ENCODE measurements at regions not wholly inside any gene's neighbourhood (a gene's known extent, or its start where the extent isn't known, plus 50 kb on each side); places are given as distances from the start of the nearest gene placed in this dataset.

DNA sequence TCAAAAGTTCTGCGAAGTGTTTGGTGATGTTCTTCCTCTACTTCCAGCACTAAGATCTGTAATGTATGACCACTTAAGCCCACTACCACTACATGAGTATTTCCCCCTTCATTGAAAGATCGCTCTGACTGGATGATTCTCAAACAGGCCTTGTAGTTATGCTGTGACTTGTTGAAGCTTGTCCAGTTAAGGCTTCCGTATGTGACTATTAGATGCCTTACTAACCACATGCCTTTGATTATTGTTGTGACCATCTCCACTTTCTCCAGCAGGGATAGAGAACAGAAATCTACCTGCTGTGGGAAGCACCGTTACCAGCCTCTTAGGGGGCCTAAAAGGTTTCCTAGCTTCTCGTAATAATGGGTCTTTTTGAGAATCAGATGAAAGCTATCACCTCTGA lies 81.1 kb downstream of the NOC3L start:
- Histone ChIP-seq H3K9ac (no peak overlapping the region), H2AFZ (ENCODE audit: low read depth) (no peak overlapping the region), H3K27ac (ENCODE audit: low read depth in 2 of 2, low read length in 1 of 2) (no peak overlapping the region), H3K4me3 (ENCODE audit: low read depth in 2 of 2, low read length in 1 of 2) (no peak overlapping the region), H3K79me2 (ENCODE audit: insufficient read depth) (no peaks in the 10 kb centered on the region), H3K27me3 (ENCODE audit: insufficient read depth) (no peaks in the 10 kb centered on the region), H3F3A (replicated peaks; ENCODE audit: insufficient read depth) (no peaks in the 10 kb centered on the region), H3K9me3 (no peaks in the 10 kb centered on the region), H3K4me1 (ENCODE audit: control insufficient read depth in 1 of 2, insufficient read depth in 2 of 2, low read depth in 1 of 2, low read length in 1 of 2) (no peaks in the 10 kb centered on the region; a peak in 1 of 4 replicates), H4K20me1 (ENCODE audit: insufficient read depth) (no peaks in the 10 kb centered on the region), H3K4me2 (no peak overlapping the region), H3K36me3 (replicated peaks in 1 of 2; ENCODE audit: control insufficient read depth in 1 of 2, insufficient read depth in 2 of 2, low read length in 1 of 2) (no peaks in the 10 kb centered on the region), H3K9me2 (no peaks in the 10 kb centered on the region)
- POLR2A ChIA-PET, result no interaction called here
- TF ChIP-seq TCF12 (IDR thresholded peaks at IDR 0.05) (no peak), FOXJ3 (CRISPR knock-in tag; IDR thresholded peaks at IDR 0.05) (no peak), EZH2phosphoT487 (IDR thresholded peaks at IDR 0.05; ENCODE audit: borderline replicate concordance, low read depth) (no peak), TAF1 (IDR thresholded peaks at IDR 0.05; ENCODE audit: borderline replicate concordance, low read depth, low read length) (no peak), MXI1 (IDR thresholded peaks at IDR 0.05; ENCODE audit: low read depth, low read length) (no peak), NFIC (IDR thresholded peaks at IDR 0.05; ENCODE audit: borderline replicate concordance) (no peak)
- TF ChIP-seq, protein P1, sequence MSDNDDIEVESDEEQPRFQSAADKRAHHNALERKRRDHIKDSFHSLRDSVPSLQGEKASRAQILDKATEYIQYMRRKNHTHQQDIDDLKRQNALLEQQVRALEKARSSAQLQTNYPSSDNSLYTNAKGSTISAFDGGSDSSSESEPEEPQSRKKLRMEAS (IDR thresholded peaks at IDR 0.05; ENCODE audit: low read depth), result no peak
- WGBS (ENCODE audit: low lambda C conversion rate), result 85% methylated on average over 5 of the region's 5 CpGs
- CTCF ChIA-PET, result interaction anchor here (0.7 to 1.6 kb wide), 3 partner anchors 10 to 80 kb away, joined by 3 to 6 read pairs (median 3); no protein-coding TSS in a partner anchor
- DNase-seq, result no peak

DNA sequence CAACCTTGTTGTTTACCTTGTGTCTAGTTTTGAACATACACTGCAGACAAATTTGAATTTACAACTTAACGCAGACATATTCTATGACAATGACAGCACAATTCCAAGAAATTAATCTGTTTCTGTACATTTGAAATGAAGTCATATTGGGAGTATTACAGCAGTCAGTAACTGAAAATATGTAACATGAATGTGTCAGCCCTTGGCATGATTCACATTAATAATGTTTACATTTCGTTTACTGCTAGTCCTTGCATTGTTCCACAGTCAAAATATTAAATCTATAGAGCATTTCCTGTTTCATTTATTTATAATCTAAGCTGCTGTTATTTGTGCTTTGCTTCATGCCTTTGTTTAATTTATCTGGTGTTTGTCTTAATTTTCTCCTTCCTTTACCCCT lies 80.4 kb downstream of the NOC3L start:
- no peaks in the 10 kb centered on the region for H3K79me2 ChIP-seq (ENCODE audit: insufficient read depth)
- CTCF ChIA-PET, result interaction anchor here (0.7 to 1.3 kb wide), 2 partner anchors 38 to 79 kb away, joined by 3 read pairs; no protein-coding TSS in a partner anchor
- WGBS (ENCODE audit: low lambda C conversion rate), result 85% methylated on average over 2 of the region's 2 CpGs
- TF ChIP-seq, protein P2, sequence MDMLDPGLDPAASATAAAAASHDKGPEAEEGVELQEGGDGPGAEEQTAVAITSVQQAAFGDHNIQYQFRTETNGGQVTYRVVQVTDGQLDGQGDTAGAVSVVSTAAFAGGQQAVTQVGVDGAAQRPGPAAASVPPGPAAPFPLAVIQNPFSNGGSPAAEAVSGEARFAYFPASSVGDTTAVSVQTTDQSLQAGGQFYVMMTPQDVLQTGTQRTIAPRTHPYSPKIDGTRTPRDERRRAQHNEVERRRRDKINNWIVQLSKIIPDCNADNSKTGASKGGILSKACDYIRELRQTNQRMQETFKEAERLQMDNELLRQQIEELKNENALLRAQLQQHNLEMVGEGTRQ (IDR thresholded peaks at IDR 0.05; ENCODE audit: borderline replicate concordance, low read depth, low read length), result no peak
- TF ChIP-seq, protein P3, sequence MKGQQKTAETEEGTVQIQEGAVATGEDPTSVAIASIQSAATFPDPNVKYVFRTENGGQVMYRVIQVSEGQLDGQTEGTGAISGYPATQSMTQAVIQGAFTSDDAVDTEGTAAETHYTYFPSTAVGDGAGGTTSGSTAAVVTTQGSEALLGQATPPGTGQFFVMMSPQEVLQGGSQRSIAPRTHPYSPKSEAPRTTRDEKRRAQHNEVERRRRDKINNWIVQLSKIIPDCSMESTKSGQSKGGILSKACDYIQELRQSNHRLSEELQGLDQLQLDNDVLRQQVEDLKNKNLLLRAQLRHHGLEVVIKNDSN (IDR thresholded peaks at IDR 0.05; ENCODE audit: borderline replicate concordance, low read depth), result no peak
- TF ChIP-seq YY1 (IDR thresholded peaks at IDR 0.05; ENCODE audit: low read depth), result no peak
- no peak for TF ChIP-seq MXI1 (IDR thresholded peaks at IDR 0.05; ENCODE audit: low read depth, low read length)
- no peak for TF ChIP-seq SIN3A (IDR thresholded peaks at IDR 0.05; ENCODE audit: borderline replicate concordance, low read depth, low read length)
- TF ChIP-seq, protein P4, sequence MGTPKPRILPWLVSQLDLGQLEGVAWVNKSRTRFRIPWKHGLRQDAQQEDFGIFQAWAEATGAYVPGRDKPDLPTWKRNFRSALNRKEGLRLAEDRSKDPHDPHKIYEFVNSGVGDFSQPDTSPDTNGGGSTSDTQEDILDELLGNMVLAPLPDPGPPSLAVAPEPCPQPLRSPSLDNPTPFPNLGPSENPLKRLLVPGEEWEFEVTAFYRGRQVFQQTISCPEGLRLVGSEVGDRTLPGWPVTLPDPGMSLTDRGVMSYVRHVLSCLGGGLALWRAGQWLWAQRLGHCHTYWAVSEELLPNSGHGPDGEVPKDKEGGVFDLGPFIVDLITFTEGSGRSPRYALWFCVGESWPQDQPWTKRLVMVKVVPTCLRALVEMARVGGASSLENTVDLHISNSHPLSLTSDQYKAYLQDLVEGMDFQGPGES (IDR thresholded peaks at IDR 0.05; ENCODE audit: low read depth, low read length), result no peak
- TF ChIP-seq EP300 (IDR thresholded peaks at IDR 0.05; ENCODE audit: borderline replicate concordance in 1 of 2, low read depth in 1 of 2, low read length in 1 of 2), result no peak
- no peak for TF ChIP-seq NFIC (IDR thresholded peaks at IDR 0.05; ENCODE audit: borderline replicate concordance)
- no peak for TF ChIP-seq GATA2 (CRISPR knock-in tag; IDR thresholded peaks at IDR 0.05)
- no peak for TF ChIP-seq CHD2 (IDR thresholded peaks at IDR 0.05; ENCODE audit: low read length, partially characterized antibody)
- no peak for TF ChIP-seq TAF1 (IDR thresholded peaks at IDR 0.05; ENCODE audit: borderline replicate concordance, low read depth, low read length)
- TF ChIP-seq, protein P5, sequence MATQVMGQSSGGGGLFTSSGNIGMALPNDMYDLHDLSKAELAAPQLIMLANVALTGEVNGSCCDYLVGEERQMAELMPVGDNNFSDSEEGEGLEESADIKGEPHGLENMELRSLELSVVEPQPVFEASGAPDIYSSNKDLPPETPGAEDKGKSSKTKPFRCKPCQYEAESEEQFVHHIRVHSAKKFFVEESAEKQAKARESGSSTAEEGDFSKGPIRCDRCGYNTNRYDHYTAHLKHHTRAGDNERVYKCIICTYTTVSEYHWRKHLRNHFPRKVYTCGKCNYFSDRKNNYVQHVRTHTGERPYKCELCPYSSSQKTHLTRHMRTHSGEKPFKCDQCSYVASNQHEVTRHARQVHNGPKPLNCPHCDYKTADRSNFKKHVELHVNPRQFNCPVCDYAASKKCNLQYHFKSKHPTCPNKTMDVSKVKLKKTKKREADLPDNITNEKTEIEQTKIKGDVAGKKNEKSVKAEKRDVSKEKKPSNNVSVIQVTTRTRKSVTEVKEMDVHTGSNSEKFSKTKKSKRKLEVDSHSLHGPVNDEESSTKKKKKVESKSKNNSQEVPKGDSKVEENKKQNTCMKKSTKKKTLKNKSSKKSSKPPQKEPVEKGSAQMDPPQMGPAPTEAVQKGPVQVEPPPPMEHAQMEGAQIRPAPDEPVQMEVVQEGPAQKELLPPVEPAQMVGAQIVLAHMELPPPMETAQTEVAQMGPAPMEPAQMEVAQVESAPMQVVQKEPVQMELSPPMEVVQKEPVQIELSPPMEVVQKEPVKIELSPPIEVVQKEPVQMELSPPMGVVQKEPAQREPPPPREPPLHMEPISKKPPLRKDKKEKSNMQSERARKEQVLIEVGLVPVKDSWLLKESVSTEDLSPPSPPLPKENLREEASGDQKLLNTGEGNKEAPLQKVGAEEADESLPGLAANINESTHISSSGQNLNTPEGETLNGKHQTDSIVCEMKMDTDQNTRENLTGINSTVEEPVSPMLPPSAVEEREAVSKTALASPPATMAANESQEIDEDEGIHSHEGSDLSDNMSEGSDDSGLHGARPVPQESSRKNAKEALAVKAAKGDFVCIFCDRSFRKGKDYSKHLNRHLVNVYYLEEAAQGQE (IDR thresholded peaks at IDR 0.05; ENCODE audit: low read depth, low read length), result no peak
- no peak for TF ChIP-seq FOXJ3 (CRISPR knock-in tag; IDR thresholded peaks at IDR 0.05)
- TF ChIP-seq, protein P1 (IDR thresholded peaks at IDR 0.05; ENCODE audit: low read depth), result no peak
- TF ChIP-seq, protein P6, sequence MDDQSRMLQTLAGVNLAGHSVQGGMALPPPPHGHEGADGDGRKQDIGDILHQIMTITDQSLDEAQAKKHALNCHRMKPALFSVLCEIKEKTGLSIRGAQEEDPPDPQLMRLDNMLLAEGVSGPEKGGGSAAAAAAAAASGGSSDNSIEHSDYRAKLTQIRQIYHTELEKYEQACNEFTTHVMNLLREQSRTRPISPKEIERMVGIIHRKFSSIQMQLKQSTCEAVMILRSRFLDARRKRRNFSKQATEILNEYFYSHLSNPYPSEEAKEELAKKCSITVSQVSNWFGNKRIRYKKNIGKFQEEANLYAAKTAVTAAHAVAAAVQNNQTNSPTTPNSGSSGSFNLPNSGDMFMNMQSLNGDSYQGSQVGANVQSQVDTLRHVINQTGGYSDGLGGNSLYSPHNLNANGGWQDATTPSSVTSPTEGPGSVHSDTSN (IDR thresholded peaks at IDR 0.05), result no peak
- no peak for TF ChIP-seq GABPA (IDR thresholded peaks at IDR 0.05; ENCODE audit: low read depth)
- TF ChIP-seq RXRA (IDR thresholded peaks at IDR 0.05; ENCODE audit: borderline replicate concordance, low read depth), result no peak

More for the DNA sequence above, 80.4 kb downstream of the NOC3L start:
- H3F3A ChIP-seq (replicated peaks; ENCODE audit: insufficient read depth), result no peaks in the 10 kb centered on the region
- H3K4me3 ChIP-seq (ENCODE audit: low read depth in 2 of 2, low read length in 1 of 2), result no peak overlapping the region
- no peaks in the 10 kb centered on the region for H3K36me3 ChIP-seq (replicated peaks in 1 of 2; ENCODE audit: control insufficient read depth in 1 of 2, insufficient read depth in 2 of 2, low read length in 1 of 2)
- H3K9me3 ChIP-seq, result no peaks in the 10 kb centered on the region
- no peak overlapping the region for H3K4me2 ChIP-seq
- no peak overlapping the region for H3K9ac ChIP-seq
- no peaks in the 10 kb centered on the region for H3K9me2 ChIP-seq
- DNase-seq, result no peak
- no peak overlapping the region for H3K27ac ChIP-seq (ENCODE audit: low read depth in 2 of 2, low read length in 1 of 2)
- H2AFZ ChIP-seq (ENCODE audit: low read depth), result no peak overlapping the region
- no peaks in the 10 kb centered on the region for H4K20me1 ChIP-seq (ENCODE audit: insufficient read depth)
- POLR2A ChIA-PET, result no interaction called here
- H3K4me1 ChIP-seq (ENCODE audit: control insufficient read depth in 1 of 2, insufficient read depth in 2 of 2, low read depth in 1 of 2, low read length in 1 of 2), result no peaks in the 10 kb centered on the region; a peak in 1 of 4 replicates
- no peaks in the 10 kb centered on the region for H3K27me3 ChIP-seq (ENCODE audit: insufficient read depth)
